ENCODE measurements at regions not wholly inside any gene's neighbourhood (a gene's known extent, or its start where the extent isn't known, plus 50 kb on each side); places are given as distances from the start of the nearest gene placed in this dataset.

- TF ChIP-seq SP1 (IDR thresholded peaks at IDR 0.05) (no peak), HDGF (IDR thresholded peaks at IDR 0.05; ENCODE audit: borderline replicate concordance) (no peak), FOXM1 (IDR thresholded peaks at IDR 0.05; ENCODE audit: borderline replicate concordance) (no peak), FOXK2 (IDR thresholded peaks at IDR 0.05) (no peak), SUZ12 (IDR thresholded peaks at IDR 0.05) (no peak), FOXA1 (IDR thresholded peaks at IDR 0.05) (no peak), ARNT (IDR thresholded peaks at IDR 0.05) (no peak), BHLHE40 (IDR thresholded peaks at IDR 0.05; ENCODE audit: borderline replicate concordance) (no peak)
- DNase-seq (ENCODE audit: extremely low spot score): no peak
- POLR2A ChIA-PET: no interaction called here
- CTCF ChIA-PET: no interaction called here
These were observed 64.7 kb upstream of the CTBP2 start for GRCh38 chr10:125225051-125225450.

- ChIA-PET CTCF (no interaction called here), POLR2A (no interaction called here)
- TF ChIP-seq SUZ12 (IDR thresholded peaks at IDR 0.05) (no peak), TARDBP (IDR thresholded peaks at IDR 0.05) (no peak), PKNOX1 (IDR thresholded peaks at IDR 0.05) (no peak), HDGF (IDR thresholded peaks at IDR 0.05; ENCODE audit: borderline replicate concordance) (no peak), FOXM1 (IDR thresholded peaks at IDR 0.05; ENCODE audit: borderline replicate concordance) (no peak), SP1 (IDR thresholded peaks at IDR 0.05) (no peak), NFRKB (IDR thresholded peaks at IDR 0.05) (no peak), L3MBTL2 (conservative IDR thresholded peaks at IDR 0.05) (no peak), BHLHE40 (IDR thresholded peaks at IDR 0.05; ENCODE audit: borderline replicate concordance) (no peak), FOXA1 (IDR thresholded peaks at IDR 0.05) (no peak), CTBP1 (IDR thresholded peaks at IDR 0.05; ENCODE audit: borderline replicate concordance) (no peak), FOXK2 (IDR thresholded peaks at IDR 0.05) (no peak), ARNT (IDR thresholded peaks at IDR 0.05) (no peak), ELF4 (IDR thresholded peaks at IDR 0.05) (no peak), ZNF384 (IDR thresholded peaks at IDR 0.05) (no peak)
- DNase-seq (ENCODE audit: extremely low spot score): no peak
These were observed 62.3 kb upstream of the CTBP2 start for GRCh38 chr10:125222515-125223308.

GRCh38 chr10:125221716-125222115 lies 61.4 kb upstream of the CTBP2 start:
- TF ChIP-seq L3MBTL2 (conservative IDR thresholded peaks at IDR 0.05) (no peak), ELF4 (IDR thresholded peaks at IDR 0.05) (no peak)
- POLR2A ChIA-PET: no interaction called here
- CTCF ChIA-PET: no interaction called here

GRCh38 chr10:125219776-125220175 lies 59.4 kb upstream of the CTBP2 start:
- POLR2A ChIA-PET: no interaction called here
- TF ChIP-seq SUZ12 (IDR thresholded peaks at IDR 0.05) (no peak), ELF4 (IDR thresholded peaks at IDR 0.05) (no peak), HDGF (IDR thresholded peaks at IDR 0.05; ENCODE audit: borderline replicate concordance) (no peak), ZNF384 (IDR thresholded peaks at IDR 0.05) (no peak), LEF1 (IDR thresholded peaks at IDR 0.05; ENCODE audit: borderline replicate concordance) (no peak), SP1 (IDR thresholded peaks at IDR 0.05) (no peak), PKNOX1 (IDR thresholded peaks at IDR 0.05) (no peak), L3MBTL2 (conservative IDR thresholded peaks at IDR 0.05) (no peak), CTBP1 (IDR thresholded peaks at IDR 0.05; ENCODE audit: borderline replicate concordance) (no peak), NFRKB (IDR thresholded peaks at IDR 0.05) (no peak), FOXK2 (IDR thresholded peaks at IDR 0.05) (no peak), FOXA1 (IDR thresholded peaks at IDR 0.05) (no peak), ARNT (IDR thresholded peaks at IDR 0.05) (no peak), BHLHE40 (IDR thresholded peaks at IDR 0.05; ENCODE audit: borderline replicate concordance) (no peak), TARDBP (IDR thresholded peaks at IDR 0.05) (no peak), FOXM1 (IDR thresholded peaks at IDR 0.05; ENCODE audit: borderline replicate concordance) (no peak)
- CTCF ChIA-PET: no interaction called here
- DNase-seq (ENCODE audit: extremely low spot score): no peak

More at GRCh38 chr10:125221716-125222115, 61.4 kb upstream of the CTBP2 start:
- no peak for DNase-seq (ENCODE audit: extremely low spot score)

- POLR2A ChIA-PET: no interaction called here
- TF ChIP-seq NFRKB (IDR thresholded peaks at IDR 0.05): no peak
- no peak for TF ChIP-seq SP1 (IDR thresholded peaks at IDR 0.05)
- TF ChIP-seq BHLHE40 (IDR thresholded peaks at IDR 0.05; ENCODE audit: borderline replicate concordance): no peak
- TF ChIP-seq ELF4 (IDR thresholded peaks at IDR 0.05): no peak
- DNase-seq (ENCODE audit: extremely low spot score): no peak
- CTCF ChIA-PET: no interaction called here
These were observed 58.6 kb upstream of the CTBP2 start for GRCh38 chr10:125218967-125219366.

- ChIA-PET POLR2A (no interaction called here), CTCF (no interaction called here)
- no peak for DNase-seq (ENCODE audit: extremely low spot score)
- TF ChIP-seq FOXA1 (IDR thresholded peaks at IDR 0.05) (no peak), SP1 (IDR thresholded peaks at IDR 0.05) (no peak), PKNOX1 (IDR thresholded peaks at IDR 0.05) (no peak), ELF4 (IDR thresholded peaks at IDR 0.05) (no peak), HDGF (IDR thresholded peaks at IDR 0.05; ENCODE audit: borderline replicate concordance) (no peak), ZNF384 (IDR thresholded peaks at IDR 0.05) (no peak), FOXK2 (IDR thresholded peaks at IDR 0.05) (no peak), BHLHE40 (IDR thresholded peaks at IDR 0.05; ENCODE audit: borderline replicate concordance) (no peak), NFRKB (IDR thresholded peaks at IDR 0.05) (no peak), L3MBTL2 (conservative IDR thresholded peaks at IDR 0.05) (no peak), LEF1 (IDR thresholded peaks at IDR 0.05; ENCODE audit: borderline replicate concordance) (no peak)
These were observed 57.8 kb upstream of the CTBP2 start for GRCh38 chr10:125217990-125218675.
